LoVo (cell line): ENCODE measurements at regions not wholly inside any gene's neighbourhood (a gene's known extent, or its start where the extent isn't known, plus 50 kb on each side); places are given as distances from the start of the nearest gene placed in this dataset.
"Not testable (repeated sequence)": the region's sequence is repeated elsewhere in the genome, so short reads cannot be mapped to it uniquely, and the experiment has no call there.

Experiments
- DNase-seq: peaks from one replicate; pipeline ENCODE4 v3.0.0-alpha.2; 2016; ENCODE audit warnings: low spot score

DNA sequence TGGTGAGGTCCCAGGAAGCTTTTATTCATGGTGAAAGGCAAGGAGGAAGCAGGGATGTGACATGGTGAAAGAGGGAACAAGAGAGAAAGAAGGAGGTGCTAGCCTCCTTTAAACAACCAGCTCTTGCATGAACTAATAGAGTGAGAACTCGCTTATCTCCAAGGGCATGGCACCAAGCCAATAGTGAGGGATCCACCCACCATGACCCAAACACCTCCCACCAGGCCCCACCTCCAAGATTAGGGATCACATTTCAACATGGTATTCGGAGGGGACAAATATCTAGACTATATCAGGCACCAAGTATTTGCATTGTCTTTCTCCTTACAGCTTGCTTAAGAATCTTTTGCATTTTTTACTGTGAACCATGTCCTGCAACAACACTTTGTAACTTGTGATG lies 91.9 kb upstream of the DHRS4 start:
- peak; percentile 2 for DNase-seq

DNA sequence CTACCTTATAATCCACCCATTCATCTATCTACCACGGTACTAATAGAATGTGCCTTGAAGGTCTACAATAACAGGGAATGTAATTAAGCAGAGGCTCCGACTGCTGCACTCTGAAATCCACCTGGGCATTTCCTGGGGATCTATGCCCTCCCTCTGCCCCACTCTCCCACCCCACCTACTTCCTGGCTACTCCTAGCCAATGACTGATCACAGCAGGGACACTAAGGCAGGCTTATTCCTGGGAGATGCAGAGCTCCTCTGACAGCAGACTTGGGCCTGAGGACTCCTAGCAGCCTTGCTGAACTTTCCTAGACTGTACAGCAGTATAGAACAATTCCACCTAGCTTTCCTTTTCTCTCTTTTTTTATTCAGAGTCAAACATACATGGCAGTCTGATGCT lies 91.1 kb upstream of the DHRS4 start:
- DNase-seq, result no peak

DNA sequence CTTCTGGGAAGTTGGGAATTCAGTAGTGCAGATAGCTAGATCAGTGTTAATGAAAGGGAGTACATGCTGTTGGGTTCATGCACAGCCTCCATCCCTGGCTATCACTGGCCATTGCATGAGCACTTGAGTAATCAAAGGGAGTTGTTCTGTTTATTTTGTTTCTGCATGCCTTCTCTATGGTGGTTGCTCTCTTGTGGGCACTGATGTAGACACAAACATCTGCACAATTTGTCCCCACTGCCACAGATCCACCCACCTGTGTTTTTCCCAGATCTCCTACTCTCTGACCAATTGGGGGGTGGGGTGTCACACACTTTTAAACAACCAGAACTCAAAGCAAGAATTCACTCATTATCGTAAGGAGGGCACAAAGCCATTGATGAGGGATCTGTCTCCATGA lies 89.7 kb upstream of the DHRS4 start:
- DNase-seq, result no peak

DNA sequence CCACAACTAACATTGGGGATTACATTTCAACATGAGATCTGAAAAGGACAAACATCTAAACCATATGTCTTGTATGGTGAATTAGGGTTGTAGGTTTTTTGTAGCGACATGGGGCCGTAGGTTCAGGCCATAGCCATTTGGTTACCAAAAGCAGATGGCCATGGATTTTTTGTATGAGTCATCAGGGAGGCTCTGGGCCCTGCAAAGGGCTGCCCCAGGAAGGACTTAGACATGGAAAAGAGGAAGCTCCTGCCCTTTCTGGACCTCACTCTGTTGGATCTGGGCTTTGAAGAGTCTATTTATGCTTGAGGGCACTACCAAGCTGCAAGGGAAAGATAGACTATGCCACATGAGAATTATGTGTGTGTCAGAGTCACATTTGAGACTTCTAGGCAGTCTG lies 89.3 kb upstream of the DHRS4 start:
- no peak for DNase-seq

DNA sequence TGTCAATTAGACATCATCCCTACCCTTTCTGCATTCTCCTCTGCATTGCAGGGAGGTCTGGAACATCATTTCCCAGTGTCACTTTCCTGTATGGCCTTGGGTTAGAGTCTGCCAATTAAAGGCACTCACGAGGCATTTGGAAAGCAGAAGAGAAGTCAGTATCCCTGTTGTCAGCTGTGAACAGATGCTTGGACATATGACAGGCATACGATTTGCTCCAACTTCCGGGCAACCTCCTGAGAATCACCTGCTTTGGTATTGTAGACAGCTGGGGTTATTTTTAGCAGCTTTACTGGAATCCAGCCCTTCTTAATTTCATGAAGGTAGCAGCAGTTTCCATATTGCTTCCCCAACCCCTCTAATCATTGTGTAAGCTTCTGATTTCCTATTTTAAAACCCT lies 88.7 kb upstream of the DHRS4 start:
- no peak for DNase-seq

DNA sequence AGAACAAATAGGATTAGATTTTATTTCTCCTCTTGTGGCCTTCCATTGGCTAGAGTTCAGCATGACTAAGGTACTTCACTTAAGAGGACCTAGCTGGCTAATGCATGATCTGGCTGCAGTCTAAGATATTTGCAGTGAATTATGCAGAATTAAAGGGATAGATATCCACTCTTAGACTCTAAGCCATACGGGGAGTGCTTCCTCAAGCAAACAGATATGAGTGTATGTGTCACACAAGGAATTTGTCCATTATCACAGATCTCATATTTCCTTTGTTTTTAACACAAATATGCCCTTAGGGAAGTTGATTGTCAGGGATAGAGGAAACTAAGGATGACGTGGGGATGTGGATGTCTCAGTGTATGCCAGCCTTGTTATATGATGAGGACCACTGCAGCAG lies 88.1 kb upstream of the DHRS4 start:
- DNase-seq, result no peak

DNA sequence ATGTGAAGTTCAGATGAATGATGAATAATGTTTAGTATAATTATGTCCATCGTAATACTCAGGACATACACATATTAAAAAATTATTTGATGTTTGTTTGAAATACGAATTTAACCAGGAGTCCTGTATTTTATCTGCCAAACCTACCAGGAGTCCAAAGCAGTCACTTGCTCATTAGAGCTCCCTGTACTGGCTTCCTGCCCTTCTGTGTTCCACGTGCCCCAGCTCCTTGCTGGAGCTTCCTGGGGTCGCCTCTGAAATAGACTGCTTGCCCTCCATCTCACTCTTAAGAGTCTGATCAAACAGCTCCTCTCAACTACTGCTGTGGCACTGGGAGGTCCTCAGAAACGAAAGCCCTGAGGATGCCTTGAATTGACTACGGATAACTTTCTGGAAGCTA lies 87.3 kb upstream of the DHRS4 start:
- no peak for DNase-seq

DNA sequence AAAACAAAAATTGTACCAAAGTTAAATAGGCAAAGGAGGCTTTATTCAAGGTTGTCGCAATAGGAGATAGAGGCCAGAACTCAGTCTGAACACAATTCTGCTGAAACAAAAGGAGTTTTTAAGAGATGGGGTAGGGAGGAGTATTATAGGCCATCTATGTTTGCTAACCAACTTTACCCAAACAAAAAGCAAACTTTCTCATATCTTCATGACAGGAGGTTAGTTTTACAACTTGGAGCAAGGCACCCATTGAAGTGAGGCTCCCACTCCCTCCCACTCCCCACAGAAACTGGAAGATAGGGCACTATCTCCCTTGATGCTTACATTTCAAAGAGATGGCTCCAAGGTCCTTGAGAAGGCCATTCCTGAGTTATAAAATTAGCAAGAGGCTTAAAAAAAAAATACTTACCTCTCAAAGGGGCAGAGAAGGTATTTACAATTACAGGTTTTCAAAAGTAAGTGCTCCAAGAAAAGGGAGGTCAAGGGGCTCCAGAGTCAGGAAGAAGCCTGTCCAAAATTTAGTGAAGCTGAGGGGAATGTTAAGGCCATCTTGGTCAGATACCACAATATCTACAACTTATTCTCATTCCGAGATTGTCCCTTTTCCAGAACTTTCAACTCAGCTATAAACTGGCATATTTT lies 84.4 kb upstream of the DHRS4 start:
- no peak for DNase-seq

DNA sequence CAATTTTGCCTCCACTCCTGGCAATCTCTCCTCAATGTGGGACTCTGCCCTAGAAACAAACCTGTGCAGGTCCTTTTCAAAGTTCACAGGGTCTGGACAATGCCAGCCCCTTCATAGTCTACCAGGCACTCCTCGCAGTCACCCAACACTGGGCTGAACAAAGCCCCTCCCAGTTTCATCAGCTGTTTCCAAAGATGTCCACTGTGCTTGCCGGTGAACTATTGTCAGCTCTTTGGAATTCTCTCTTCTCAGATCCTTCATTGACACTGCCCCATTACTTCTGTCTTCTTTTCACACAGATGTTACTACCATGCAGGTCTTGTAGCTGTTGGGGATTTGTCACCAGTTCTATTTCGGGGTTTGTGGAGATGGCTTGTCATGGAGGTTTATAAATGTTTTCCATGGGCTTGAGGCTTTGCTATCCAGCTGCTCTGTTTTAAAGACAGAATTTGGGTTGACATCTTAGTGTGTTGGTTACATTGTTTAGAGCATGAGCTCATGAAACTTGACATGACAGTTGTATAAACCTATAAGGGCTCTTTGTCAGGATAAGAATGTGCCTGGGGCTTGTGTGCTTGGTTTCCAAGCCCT lies 77.3 kb upstream of the DHRS4 start:
- DNase-seq, result no peak

DNA sequence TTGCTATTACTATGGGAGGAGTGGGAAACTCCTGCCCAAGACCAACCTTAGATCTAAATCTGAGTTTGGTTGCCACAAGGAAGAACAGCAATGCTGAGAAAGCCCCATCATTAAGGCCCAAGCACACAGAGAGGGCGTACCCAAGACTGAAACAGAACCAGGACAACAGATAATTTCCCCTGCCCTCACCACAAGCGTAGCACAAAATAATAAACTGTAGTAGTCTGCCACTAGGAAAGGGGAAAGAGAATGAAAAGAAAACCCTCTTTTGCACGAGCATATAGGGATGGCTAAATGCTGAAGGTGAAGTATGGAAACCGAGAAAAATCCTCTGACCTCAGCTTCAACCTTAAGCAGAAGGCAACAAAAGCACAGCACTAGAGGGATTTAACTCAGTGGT lies 76.5 kb upstream of the DHRS4 start:
- no peak for DNase-seq

DNA sequence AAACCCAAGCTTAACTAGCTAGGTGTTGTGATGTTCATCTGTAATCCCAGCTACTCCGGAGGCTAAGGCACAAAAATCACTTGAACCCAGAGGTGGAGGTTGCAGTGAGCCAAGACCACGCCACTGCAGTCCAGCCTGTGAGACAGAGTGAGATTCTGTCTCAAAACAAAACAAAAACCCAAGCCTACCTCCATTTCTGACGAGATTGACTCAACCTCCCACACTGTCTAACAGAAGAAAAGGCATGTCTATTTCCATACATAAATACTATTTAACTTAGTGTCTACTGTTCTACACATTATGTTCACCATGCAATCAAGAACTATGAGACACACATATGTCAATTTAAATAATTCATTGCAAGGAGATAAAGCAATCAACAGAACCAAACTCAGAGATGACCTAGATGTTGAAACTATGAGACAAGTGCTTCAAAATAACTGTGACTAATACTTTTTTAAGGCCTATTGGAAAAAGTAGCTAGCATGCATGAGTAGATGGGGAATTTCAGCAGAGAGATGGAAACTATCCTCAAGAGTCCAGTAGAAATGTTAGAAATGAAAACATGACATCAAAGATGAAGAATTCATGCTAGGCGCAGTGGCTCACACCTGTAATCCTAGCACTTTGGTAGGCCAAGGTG lies 75.9 kb upstream of the DHRS4 start:
- no peak for DNase-seq

DNA sequence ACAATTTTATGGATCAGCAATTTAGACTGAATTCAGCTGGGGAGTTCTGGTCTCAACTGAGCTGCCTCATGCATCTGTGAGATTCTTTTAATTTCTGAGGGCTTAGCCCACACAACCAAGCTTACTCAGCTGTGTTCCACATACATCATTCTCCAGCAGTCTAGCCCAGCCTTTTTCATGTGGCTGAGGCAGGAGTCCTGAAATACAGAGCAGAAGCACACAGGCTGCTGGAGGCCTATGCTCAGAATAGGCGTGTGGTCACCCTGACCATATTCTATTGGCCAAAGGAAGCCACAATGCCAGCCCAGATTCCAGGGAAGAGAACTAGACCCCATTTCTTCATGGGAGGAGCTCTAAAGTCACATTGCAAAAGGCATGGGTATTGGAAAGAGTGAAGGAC lies 72.3 kb upstream of the DHRS4 start:
- DNase-seq, result no peak

DNA sequence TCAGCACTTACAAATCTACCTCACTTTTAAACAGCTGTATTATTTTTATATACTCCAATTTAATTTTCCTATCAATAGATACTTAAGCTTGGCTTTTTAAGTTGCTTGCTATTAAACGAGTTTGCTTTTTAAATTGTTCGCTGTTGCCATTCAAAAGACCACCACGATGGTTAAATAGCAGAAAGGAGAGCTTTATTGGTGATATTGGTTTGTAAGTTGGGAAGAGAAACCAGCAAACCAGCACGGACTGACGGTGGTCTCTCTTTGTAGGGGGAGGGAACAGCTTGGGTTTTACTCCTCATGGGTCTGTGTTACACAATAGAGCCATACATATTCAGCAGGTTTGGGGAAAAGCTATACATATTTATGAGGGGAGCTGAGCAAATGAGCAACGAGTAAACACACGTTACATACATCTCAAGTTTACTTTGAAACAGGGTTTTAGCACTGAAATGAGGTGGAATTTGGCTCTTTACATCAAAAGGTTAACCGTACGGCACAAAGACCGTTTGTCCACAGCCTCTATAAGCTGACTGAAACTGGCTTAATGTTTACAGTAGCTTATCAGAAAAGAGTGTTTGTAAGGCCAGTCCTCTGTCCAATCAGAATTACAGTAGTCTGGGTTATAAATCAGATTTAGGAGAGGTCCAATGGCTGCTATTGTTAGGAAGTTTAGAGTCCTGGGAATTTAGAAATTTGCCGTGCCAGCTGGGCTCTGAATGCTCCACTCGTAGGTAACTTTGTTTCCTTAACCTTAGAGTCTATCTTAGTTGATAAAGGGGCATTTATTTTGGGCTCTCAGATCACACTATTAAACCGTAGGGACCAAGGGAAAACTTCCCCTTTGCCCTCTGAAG lies 69.7 kb upstream of the DHRS4 start:
- no peak for DNase-seq

DNA sequence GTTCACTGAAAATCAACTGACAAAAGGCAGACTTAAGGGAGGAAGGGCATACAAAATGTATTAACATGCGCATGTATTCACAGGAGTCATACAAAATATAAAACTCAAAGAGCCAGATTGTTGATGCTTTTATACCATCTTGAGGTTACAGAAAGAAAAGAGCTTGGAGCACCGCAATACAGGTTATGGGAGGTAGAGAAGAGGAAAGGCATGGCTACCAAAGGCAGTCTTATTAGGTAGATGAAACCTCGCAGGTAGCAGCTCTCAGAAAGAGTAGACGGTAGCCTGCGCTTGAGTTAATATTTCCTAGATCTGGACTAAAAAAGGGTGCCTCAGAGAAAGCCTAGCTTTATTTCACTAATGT lies 69.0 kb upstream of the DHRS4 start:
- DNase-seq, result no peak

DNA sequence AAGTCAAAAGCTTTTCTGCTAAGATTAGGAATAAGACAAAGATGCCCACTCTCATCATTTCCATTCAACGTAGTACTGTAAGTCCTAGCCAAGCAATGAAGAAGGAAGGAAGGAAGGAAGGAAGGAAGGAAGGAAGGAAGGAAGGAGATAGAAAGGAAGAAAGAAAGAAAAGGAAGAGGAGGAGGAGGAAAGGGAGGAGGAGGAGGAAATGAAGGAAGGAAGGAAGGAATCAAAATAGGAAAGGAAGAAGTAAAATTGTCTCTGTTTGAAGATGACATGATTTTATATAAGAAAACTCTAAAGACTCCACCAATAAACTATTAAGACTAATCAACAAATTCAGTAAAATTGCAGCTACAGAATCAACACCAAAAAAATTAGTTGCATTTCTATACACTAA lies 66.0 kb upstream of the DHRS4 start:
- no peak for DNase-seq

DNA sequence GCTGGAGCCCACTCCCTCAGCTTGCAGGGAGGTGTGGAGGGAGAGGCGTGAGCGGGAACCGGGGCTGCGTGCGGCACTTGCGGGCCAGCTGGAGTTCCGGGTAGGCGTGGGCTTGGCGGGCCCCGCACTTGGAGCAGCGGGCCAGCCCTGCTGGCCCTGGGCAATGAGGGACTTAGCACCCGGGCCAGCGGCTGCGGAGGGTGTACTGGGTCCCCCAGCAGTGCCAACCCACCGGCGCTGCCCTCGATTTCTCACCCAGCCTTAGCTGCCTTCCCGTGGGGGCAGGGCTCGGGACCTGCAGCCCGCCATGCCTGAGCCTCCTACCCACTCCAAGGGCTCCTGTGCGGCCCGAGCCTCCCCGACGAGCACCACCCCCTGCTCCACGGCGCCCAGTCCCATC lies 61.9 kb upstream of the DHRS4 start:
- not testable (repeated sequence) for DNase-seq

DNA sequence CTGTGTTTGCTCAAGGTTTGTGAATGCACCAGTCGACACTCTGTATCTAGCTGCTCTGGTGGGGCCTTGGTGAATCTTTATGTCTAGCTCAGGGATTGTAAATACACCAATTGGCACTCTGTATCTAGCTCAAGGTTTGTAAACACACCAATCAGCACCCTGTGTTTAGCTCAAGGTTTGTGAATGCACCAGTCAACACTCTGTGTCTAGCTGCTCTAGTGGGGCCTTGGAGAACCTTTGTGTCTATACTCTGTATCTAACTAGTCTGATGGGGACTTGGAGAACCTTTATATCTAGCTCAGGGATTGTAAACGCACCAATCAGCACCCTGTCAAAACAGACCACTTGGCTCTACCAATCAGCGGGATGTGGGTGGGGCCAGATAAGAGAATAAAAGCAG lies 61.3 kb upstream of the DHRS4 start:
- not testable (repeated sequence) for DNase-seq

DNA sequence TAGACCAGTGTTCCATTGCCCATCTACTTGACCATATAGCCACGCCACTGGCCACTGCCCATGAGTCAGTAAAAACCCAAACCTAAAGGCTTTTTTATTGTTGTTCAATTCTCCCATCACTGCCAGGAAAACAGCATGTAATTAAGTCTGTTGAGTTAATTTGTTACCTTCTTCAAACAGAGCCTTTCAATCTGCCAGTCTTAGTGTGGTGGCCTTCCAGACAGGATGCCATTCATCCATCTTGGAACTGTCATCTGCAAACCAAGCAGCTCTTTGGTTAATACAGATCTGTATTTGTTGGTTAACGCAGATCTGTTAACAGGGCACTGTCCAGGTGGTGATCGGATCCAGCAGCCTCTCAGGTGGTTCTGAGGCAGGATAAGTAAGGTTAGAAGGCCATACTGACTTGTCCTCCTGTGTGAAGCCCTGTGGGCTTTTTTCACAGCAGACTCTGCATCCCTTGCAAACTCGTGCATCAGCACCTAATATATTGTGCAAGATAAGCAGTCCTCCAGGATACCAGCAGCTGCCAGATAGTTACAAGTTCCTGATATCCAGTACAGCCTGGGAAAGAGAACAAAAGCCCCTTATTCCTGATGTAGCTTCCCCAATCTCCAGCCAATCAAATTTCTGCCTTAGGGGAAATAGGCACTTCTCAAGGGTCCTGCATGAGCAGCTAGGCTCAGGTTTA lies 59.1 kb upstream of the DHRS4 start:
- no peak for DNase-seq

DNA sequence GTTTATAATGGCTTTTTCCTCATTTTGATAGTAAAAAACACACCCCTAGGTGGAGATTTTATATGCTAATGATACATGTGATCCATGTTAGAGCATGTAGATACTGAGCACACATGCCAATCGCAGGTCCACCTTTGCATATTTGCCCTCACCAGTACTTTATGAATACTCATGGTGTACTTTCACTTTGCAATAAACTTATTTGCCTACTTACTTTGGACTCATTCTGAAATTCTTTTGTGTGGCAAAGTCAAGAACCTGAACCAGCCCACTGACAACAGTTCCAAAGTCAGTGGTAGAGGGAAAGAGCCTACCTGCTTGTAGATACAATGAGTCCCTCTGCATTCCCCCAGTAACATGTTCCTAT lies 58.5 kb upstream of the DHRS4 start:
- no peak for DNase-seq

DNA sequence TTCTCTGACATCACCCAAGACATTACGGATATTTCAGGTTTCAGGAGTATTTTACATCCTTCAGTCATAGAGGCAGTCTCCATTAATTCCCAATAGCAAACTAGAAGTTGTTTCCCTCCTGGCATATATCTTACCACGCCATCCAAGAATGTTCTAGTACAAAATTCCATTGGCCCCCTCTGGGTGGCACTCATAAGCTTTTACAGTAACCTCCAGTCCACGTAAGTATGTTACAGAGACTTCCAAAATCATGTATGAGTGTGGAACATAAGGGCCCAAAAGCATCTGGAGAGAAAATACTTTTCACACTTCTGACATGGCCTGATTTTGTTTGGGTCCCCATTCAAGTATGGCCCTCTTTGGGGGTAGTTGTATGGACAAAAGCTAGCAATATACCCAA lies 58.1 kb upstream of the DHRS4 start:
- no peak for DNase-seq

DNA sequence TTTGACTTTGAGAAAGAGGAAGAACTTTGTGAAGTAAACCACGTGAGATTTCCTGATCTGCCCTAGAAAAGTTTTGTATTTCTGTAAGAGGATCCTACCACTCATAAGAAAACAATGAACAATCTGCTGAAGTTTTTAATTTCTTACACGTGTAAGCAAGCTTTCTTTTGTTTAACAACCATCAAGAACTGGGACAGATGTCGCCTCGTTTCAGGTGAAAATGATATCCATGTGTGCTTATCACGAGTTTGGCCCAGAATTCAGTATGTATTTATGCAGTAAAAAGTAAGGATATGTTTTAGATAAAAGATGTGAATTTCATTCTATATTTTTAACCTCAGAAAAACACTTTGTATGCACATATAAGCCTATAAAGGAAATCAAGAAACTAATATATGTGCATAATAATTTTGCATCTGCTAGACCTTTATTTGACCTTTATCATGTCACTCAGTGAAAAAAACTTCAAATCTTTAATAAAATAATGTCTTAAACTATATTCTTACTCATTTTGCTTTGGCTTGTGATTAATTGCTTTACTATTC lies 56.9 kb upstream of the DHRS4 start:
- DNase-seq, result no peak

DNA sequence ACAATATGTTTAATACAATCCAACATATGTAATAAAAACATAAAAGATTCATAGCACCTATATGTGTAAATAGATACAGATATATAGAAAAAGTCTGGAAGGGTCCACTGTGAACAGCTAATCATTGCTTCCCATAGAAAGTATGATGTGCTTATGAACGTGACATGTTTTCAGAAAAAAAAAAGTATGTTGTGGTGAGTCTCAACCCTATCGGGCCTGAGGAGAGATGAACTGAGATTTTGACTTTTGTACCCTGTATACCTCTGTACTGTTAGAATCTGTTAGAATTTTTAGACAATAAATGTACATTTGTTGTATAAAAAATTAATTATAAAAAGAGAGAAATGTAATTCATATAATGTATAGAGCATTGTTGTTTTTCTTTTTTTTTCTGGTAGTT lies 56.3 kb upstream of the DHRS4 start:
- DNase-seq, result not testable (repeated sequence)
